ENCODE measurements at regions not wholly inside any gene's neighbourhood (a gene's known extent, or its start where the extent isn't known, plus 50 kb on each side); places are given as distances from the start of the nearest gene placed in this dataset.

DNA sequence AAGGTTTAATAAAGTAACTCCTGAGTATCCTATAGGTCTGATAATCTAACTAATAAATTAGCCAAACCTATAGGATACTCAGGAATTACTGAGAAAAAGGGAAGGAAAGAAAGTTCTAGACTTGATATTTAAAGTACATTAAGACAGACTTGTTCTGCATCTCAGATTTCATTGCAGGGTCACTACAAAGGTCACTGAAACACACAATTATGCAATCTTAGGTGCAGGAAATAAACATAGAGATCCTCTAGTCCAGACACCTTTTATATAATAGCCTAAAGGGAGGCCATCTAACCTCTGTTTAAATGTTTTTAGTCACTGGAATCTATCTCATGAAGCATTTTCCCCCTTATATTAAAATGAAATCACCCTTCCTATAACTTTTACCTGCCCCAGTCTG, 1215.7 kb downstream of the MAT2B start:
- Histone ChIP-seq H2BK120ac (ENCODE audit: low read depth, low read length) (no peak overlapping the region), H2BK5ac (ENCODE audit: low read depth, low read length, poor library complexity, severe bottlenecking) (no peak overlapping the region), H3K4ac (ENCODE audit: low read depth in 1 of 2, low read length in 2 of 2) (no peak overlapping the region), H4K8ac (ENCODE audit: low read length) (no peak overlapping the region), H4K91ac (ENCODE audit: low read length) (no peak overlapping the region), H3K14ac (ENCODE audit: low read length in 2 of 2) (no peak overlapping the region), H3K23ac (ENCODE audit: low read length in 2 of 2) (no peak overlapping the region), H3K9ac (ENCODE audit: low read length) (no peak overlapping the region), H2BK12ac (ENCODE audit: low read length in 2 of 2) (no peak overlapping the region), H3K18ac (ENCODE audit: low read depth in 1 of 2, low read length in 2 of 2) (no peak overlapping the region), H3K36me3 (ENCODE audit: control insufficient read depth in 1 of 2, insufficient read depth in 2 of 2, low read depth in 1 of 2, low read length in 2 of 2) (no peaks in the 10 kb centered on the region), H2AFZ (ENCODE audit: low read depth, low read length) (no peak overlapping the region), H3K9me3 (ENCODE audit: control insufficient read depth, low read length) (no peaks in the 10 kb centered on the region), H3K4me2 (ENCODE audit: low read length, poor library complexity, severe bottlenecking) (no peak overlapping the region), H3K27ac (ENCODE audit: low read length, poor library complexity, severe bottlenecking) (no peak overlapping the region), H2BK15ac (ENCODE audit: low read depth, poor library complexity, severe bottlenecking) (no peak overlapping the region), H3K79me1 (replicated peaks; ENCODE audit: low read length, poor library complexity, severe bottlenecking) (no peaks in the 10 kb centered on the region), H3K4me3 (ENCODE audit: insufficient read depth in 1 of 2, low read depth in 1 of 2, low read length in 2 of 2) (no peak overlapping the region), H2AK5ac (ENCODE audit: low read length, severe bottlenecking) (no peak overlapping the region), H3K4me1 (ENCODE audit: control insufficient read depth, insufficient read depth, low read depth, low read length) (no peaks in the 10 kb centered on the region), H3K27me3 (ENCODE audit: control insufficient read depth in 1 of 2, insufficient read depth in 1 of 2, low read length in 2 of 2) (no peaks in the 10 kb centered on the region)
- DNase-seq: no peak

DNA sequence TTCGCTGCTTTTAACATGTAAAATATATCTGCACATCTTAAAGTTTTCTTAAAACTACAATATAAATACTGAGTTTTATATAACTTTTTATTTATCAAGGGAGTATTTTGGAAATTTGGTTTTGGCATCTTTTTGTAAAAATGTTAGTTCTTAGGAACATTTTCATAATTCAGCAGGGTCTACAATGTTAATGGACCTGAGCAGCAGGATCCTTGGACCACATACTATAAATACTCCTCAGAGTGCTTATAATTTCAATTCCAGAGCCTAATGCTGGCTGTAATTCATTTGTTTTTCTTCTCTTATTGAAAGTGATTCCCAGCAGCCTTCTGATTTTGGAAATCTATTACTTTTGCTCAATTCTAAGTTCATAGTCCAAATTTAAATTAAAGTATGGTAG, 1216.2 kb downstream of the MAT2B start:
- no peak for DNase-seq
- Histone ChIP-seq H2BK15ac (ENCODE audit: low read depth, poor library complexity, severe bottlenecking) (no peak overlapping the region), H3K36me3 (ENCODE audit: control insufficient read depth in 1 of 2, insufficient read depth in 2 of 2, low read depth in 1 of 2, low read length in 2 of 2) (no peaks in the 10 kb centered on the region), H2BK12ac (ENCODE audit: low read length in 2 of 2) (no peak overlapping the region), H3K4me2 (ENCODE audit: low read length, poor library complexity, severe bottlenecking) (no peak overlapping the region), H3K27me3 (ENCODE audit: control insufficient read depth in 1 of 2, insufficient read depth in 1 of 2, low read length in 2 of 2) (no peaks in the 10 kb centered on the region), H3K27ac (ENCODE audit: low read length, poor library complexity, severe bottlenecking) (no peak overlapping the region), H4K8ac (ENCODE audit: low read length) (no peak overlapping the region), H3K18ac (ENCODE audit: low read depth in 1 of 2, low read length in 2 of 2) (no peak overlapping the region), H2AK5ac (ENCODE audit: low read length, severe bottlenecking) (no peak overlapping the region), H3K9me3 (ENCODE audit: control insufficient read depth, low read length) (no peaks in the 10 kb centered on the region), H3K79me1 (replicated peaks; ENCODE audit: low read length, poor library complexity, severe bottlenecking) (no peaks in the 10 kb centered on the region), H2BK5ac (ENCODE audit: low read depth, low read length, poor library complexity, severe bottlenecking) (no peak overlapping the region), H3K9ac (ENCODE audit: low read length) (no peak overlapping the region), H3K23ac (ENCODE audit: low read length in 2 of 2) (no peak overlapping the region), H3K4me3 (ENCODE audit: insufficient read depth in 1 of 2, low read depth in 1 of 2, low read length in 2 of 2) (no peak overlapping the region), H3K4ac (ENCODE audit: low read depth in 1 of 2, low read length in 2 of 2) (no peak overlapping the region), H2BK120ac (ENCODE audit: low read depth, low read length) (no peak overlapping the region), H3K14ac (ENCODE audit: low read length in 2 of 2) (no peak overlapping the region), H2AFZ (ENCODE audit: low read depth, low read length) (no peak overlapping the region), H3K4me1 (ENCODE audit: control insufficient read depth, insufficient read depth, low read depth, low read length) (no peaks in the 10 kb centered on the region), H4K91ac (ENCODE audit: low read length) (no peak overlapping the region)
- WGBS: no CpG with 5 or more reads among the region's 1 CpG

DNA sequence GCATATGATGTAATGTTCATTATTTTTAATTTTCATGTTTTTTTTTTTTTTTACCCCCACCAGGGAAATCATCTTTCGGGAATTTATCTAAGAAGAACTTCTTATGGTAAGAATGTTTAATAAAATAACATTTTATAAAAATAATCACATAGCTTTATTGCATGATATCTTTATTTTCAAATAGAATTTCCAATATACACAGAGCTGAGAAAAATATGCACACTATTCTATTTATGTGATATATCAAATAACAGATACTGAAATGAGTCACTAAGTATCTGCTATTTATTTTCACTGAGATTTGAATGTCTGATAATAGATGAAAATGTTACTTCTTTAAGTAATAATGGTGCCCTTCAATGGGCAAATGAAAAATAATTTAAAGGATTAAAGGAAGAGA, 1217.3 kb downstream of the MAT2B start:
- H2BK5ac ChIP-seq (ENCODE audit: low read depth, low read length, poor library complexity, severe bottlenecking): no peak overlapping the region
- no peak overlapping the region for H2AK5ac ChIP-seq (ENCODE audit: low read length, severe bottlenecking)
- H2AFZ ChIP-seq (ENCODE audit: low read depth, low read length): no peak overlapping the region
- H4K91ac ChIP-seq (ENCODE audit: low read length): no peak overlapping the region
- no peak overlapping the region for H3K14ac ChIP-seq (ENCODE audit: low read length in 2 of 2)
- no peak overlapping the region for H3K23ac ChIP-seq (ENCODE audit: low read length in 2 of 2)
- H3K4me1 ChIP-seq (ENCODE audit: control insufficient read depth, insufficient read depth, low read depth, low read length): no peaks in the 10 kb centered on the region
- no peaks in the 10 kb centered on the region for H3K9me3 ChIP-seq (ENCODE audit: control insufficient read depth, low read length)
- no peak overlapping the region for H3K18ac ChIP-seq (ENCODE audit: low read depth in 1 of 2, low read length in 2 of 2)
- no peak for DNase-seq
- no peaks in the 10 kb centered on the region for H3K79me1 ChIP-seq (replicated peaks; ENCODE audit: low read length, poor library complexity, severe bottlenecking)
- H4K8ac ChIP-seq (ENCODE audit: low read length): no peak overlapping the region
- H2BK15ac ChIP-seq (ENCODE audit: low read depth, poor library complexity, severe bottlenecking): no peak overlapping the region
- H3K27me3 ChIP-seq (ENCODE audit: control insufficient read depth in 1 of 2, insufficient read depth in 1 of 2, low read length in 2 of 2): no peaks in the 10 kb centered on the region
- H3K4ac ChIP-seq (ENCODE audit: low read depth in 1 of 2, low read length in 2 of 2): no peak overlapping the region
- no peak overlapping the region for H2BK12ac ChIP-seq (ENCODE audit: low read length in 2 of 2)
- no peak overlapping the region for H2BK120ac ChIP-seq (ENCODE audit: low read depth, low read length)
- H3K27ac ChIP-seq (ENCODE audit: low read length, poor library complexity, severe bottlenecking): no peak overlapping the region
- no CpG with 5 or more reads among the region's 1 CpG for WGBS
- H3K9ac ChIP-seq (ENCODE audit: low read length): no peak overlapping the region
- H3K36me3 ChIP-seq (ENCODE audit: control insufficient read depth in 1 of 2, insufficient read depth in 2 of 2, low read depth in 1 of 2, low read length in 2 of 2): no peaks in the 10 kb centered on the region
- no peak overlapping the region for H3K4me2 ChIP-seq (ENCODE audit: low read length, poor library complexity, severe bottlenecking)
- no peak overlapping the region for H3K4me3 ChIP-seq (ENCODE audit: insufficient read depth in 1 of 2, low read depth in 1 of 2, low read length in 2 of 2)

DNA sequence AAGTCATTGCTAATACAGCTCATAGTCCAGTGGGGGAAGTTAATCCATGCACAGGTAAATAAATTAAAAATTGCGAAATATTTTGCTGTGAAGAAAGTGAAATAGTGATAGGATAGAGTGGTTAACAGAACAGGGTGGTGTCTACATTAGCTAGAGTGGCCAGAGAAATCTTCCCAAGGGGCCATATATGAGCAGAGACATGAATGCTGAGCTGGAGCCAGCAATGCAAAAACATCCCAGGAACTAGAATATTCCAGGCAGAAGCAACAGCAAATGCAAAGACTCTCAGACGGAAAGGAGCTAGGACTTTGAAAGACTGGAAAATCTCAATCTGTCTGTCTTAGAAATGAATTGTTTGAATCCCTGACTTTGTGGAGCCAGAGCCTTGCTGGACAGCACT, 1221.6 kb downstream of the MAT2B start:
- WGBS: 85% methylated on average over 2 of the region's 2 CpGs
- H3K27ac ChIP-seq (ENCODE audit: low read length, poor library complexity, severe bottlenecking): no peak overlapping the region
- no peak overlapping the region for H3K23ac ChIP-seq (ENCODE audit: low read length in 2 of 2)

More for the DNA sequence above, 1221.6 kb downstream of the MAT2B start:
- Histone ChIP-seq H3K4me1 (ENCODE audit: control insufficient read depth, insufficient read depth, low read depth, low read length) (no peaks in the 10 kb centered on the region), H2AK5ac (ENCODE audit: low read length, severe bottlenecking) (no peak overlapping the region), H2BK120ac (ENCODE audit: low read depth, low read length) (no peak overlapping the region), H3K36me3 (ENCODE audit: control insufficient read depth in 1 of 2, insufficient read depth in 2 of 2, low read depth in 1 of 2, low read length in 2 of 2) (no peaks in the 10 kb centered on the region), H3K4me2 (ENCODE audit: low read length, poor library complexity, severe bottlenecking) (no peak overlapping the region), H2BK12ac (ENCODE audit: low read length in 2 of 2) (no peak overlapping the region), H3K4ac (ENCODE audit: low read depth in 1 of 2, low read length in 2 of 2) (no peak overlapping the region), H2AFZ (ENCODE audit: low read depth, low read length) (no peak overlapping the region), H4K91ac (ENCODE audit: low read length) (no peak overlapping the region), H3K4me3 (ENCODE audit: insufficient read depth in 1 of 2, low read depth in 1 of 2, low read length in 2 of 2) (no peak overlapping the region), H3K9me3 (ENCODE audit: control insufficient read depth, low read length) (peaks cover 2% of the 10 kb centered on the region), H3K9ac (ENCODE audit: low read length) (no peak overlapping the region), H4K8ac (ENCODE audit: low read length) (no peak overlapping the region), H3K79me1 (replicated peaks; ENCODE audit: low read length, poor library complexity, severe bottlenecking) (no peaks in the 10 kb centered on the region), H3K27me3 (ENCODE audit: control insufficient read depth in 1 of 2, insufficient read depth in 1 of 2, low read length in 2 of 2) (no peaks in the 10 kb centered on the region), H2BK5ac (ENCODE audit: low read depth, low read length, poor library complexity, severe bottlenecking) (no peak overlapping the region), H3K18ac (ENCODE audit: low read depth in 1 of 2, low read length in 2 of 2) (no peak overlapping the region), H3K14ac (ENCODE audit: low read length in 2 of 2) (no peak overlapping the region), H2BK15ac (ENCODE audit: low read depth, poor library complexity, severe bottlenecking) (no peak overlapping the region)
- DNase-seq: no peak
